Right atrium auricular region (tissue), 2 donors: ENCODE measurements at regions not wholly inside any gene's neighbourhood (a gene's known extent, or its start where the extent isn't known, plus 50 kb on each side); places are given as distances from the start of the nearest gene placed in this dataset.

ENCODE experiments used
- DNase-seq: peaks from one replicate; pipeline ENCODE4 v3.0.0-alpha.2; 2019; ENCODE audit warnings: low spot score
- H3K27ac ChIP-seq, 2 donors: fragments of 200-600 bp; sonication (generic); 1 replicate in 1 of 2; 2 replicates in 1 of 2; pipeline ENCODE4 v1.5.1; 2016 to 2019
- H3K27me3 ChIP-seq, 2 donors: fragments of 200-600 bp; sonication (generic); one replicate each; pipeline versions ENCODE4 v1.5.1 to v1.6.0; 2017 to 2019
- H3K36me3 ChIP-seq: fragments of 200-600 bp; sonication (generic); one replicate; pipeline ENCODE4 v1.5.1; 2016
- H3K4me1 ChIP-seq, 2 donors: fragments of 200-600 bp; sonication (generic); one replicate each; pipeline versions ENCODE4 v1.5.1 to v1.6.0; 2017 to 2019
- H3K4me3 ChIP-seq, 2 donors: fragments of 200-600 bp; sonication (generic); 1 replicate in 1 of 2; 2 replicates in 1 of 2; pipeline ENCODE4 v1.5.1; 2017 to 2019; ENCODE audit warnings: mild to moderate bottlenecking in 1 of 2, moderate library complexity in 1 of 2
- H3K9me3 ChIP-seq, 2 donors: fragments of 200-600 bp; sonication (generic); one replicate each; pipeline ENCODE4 v1.5.1; 2019
- TF ChIP-seq, protein P1 (sequence below), 2 donors: fragments of 200-600 bp; sonication (generic); IDR thresholded peaks; one replicate each; pipeline ENCODE4 v1.5.1; 2019; ENCODE audit warnings: antibody characterized with exemption in 2 of 2

DNA sequence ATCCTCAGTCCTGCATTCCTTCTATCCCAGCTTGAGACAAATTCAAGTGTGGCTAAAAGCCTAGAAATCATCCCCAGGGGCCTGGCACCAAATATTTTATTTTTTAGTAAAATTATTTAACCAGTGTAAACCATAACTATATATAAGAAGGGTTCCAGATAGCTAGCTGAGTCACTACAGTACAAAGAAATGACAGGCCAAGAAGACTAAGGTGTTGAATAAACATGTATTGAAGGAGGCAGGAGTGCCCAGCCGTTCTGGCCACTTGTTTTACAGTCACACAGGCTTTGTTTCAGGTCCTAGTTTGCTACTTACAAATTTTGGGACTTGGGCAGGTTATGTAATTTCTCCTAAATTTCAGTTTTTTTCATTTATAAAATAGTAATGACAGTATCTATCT is 225.9 kb upstream of the PITX2 start:
- TF ChIP-seq, protein P1, sequence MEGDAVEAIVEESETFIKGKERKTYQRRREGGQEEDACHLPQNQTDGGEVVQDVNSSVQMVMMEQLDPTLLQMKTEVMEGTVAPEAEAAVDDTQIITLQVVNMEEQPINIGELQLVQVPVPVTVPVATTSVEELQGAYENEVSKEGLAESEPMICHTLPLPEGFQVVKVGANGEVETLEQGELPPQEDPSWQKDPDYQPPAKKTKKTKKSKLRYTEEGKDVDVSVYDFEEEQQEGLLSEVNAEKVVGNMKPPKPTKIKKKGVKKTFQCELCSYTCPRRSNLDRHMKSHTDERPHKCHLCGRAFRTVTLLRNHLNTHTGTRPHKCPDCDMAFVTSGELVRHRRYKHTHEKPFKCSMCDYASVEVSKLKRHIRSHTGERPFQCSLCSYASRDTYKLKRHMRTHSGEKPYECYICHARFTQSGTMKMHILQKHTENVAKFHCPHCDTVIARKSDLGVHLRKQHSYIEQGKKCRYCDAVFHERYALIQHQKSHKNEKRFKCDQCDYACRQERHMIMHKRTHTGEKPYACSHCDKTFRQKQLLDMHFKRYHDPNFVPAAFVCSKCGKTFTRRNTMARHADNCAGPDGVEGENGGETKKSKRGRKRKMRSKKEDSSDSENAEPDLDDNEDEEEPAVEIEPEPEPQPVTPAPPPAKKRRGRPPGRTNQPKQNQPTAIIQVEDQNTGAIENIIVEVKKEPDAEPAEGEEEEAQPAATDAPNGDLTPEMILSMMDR (IDR thresholded peaks at IDR 0.05), result no peak
- no peaks in the 10 kb centered on the region for H3K27me3 ChIP-seq
- H3K36me3 ChIP-seq, result no peaks in the 10 kb centered on the region
- H3K4me1 ChIP-seq, result no peaks in the 10 kb centered on the region
- H3K9me3 ChIP-seq, result no peaks in the 10 kb centered on the region
- DNase-seq, result no peak
- no peak overlapping the region for H3K4me3 ChIP-seq
- no peak overlapping the region for H3K27ac ChIP-seq

DNA sequence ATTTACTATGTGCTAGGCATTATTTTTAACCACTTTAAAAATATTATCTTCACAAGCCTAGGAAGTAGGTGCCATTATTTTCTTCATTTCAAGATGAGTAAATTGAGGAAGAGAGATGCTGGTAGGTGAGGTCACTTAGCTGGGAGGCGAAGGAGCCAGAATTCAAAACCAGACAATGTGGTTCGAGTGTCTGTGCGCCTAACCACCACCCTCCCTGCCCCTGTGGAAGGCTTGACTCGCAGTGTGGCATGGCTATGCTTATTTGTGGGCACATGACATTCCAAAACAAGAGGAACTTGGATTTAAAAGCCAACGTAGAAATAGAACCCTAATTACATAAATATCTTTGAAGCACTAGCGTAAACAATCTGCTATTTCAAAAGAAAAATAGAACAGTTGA is 226.6 kb upstream of the PITX2 start:
- DNase-seq, result no peak
- TF ChIP-seq, protein P1 (IDR thresholded peaks at IDR 0.05), result no peak
- H3K4me1 ChIP-seq, result no peaks in the 10 kb centered on the region
- H3K36me3 ChIP-seq, result no peaks in the 10 kb centered on the region
- H3K27me3 ChIP-seq, result no peaks in the 10 kb centered on the region
- H3K9me3 ChIP-seq, result no peaks in the 10 kb centered on the region
- H3K27ac ChIP-seq, result no peak overlapping the region
- H3K4me3 ChIP-seq, result no peak overlapping the region

- TF ChIP-seq, protein P1 (IDR thresholded peaks at IDR 0.05), result no peak
- Histone ChIP-seq H3K4me3 (peak overlapping the region in 1 of 2 donors; percentile 20), H3K36me3 (no peaks in the 10 kb centered on the region), H3K9me3 (no peaks in the 10 kb centered on the region), H3K27ac (peak overlapping the region in 1 of 2 donors; percentile 12), H3K4me1 (no peaks in the 10 kb centered on the region), H3K27me3 (no peaks in the 10 kb centered on the region)
- DNase-seq, result no peak
Measured at GRCh38 chr4:110850461-110851442, 227.9 kb upstream of the PITX2 start.

DNA sequence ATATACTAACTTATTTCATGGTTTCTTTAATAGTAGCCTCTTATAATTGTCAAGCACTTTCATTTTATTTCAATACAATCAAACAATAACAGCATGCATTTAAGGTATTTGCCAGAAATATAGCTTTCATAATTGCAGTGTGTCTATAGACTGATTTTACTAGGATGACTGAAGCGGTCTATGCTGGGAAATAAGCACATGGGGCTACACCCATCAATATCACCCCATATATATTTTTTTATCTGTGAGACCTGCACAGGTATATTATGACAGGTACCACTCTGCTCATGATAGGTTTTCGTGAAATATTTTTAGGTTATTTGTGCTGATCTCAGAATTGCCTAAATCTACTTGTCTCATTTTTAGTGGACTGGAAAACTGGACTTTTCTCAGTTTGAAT is 229.1 kb upstream of the PITX2 start:
- TF ChIP-seq, protein P1 (IDR thresholded peaks at IDR 0.05), result no peak

GRCh38 chr4:110852793-110853192 is 229.9 kb upstream of the PITX2 start:
- no peak overlapping the region for H3K4me3 ChIP-seq
- no peaks in the 10 kb centered on the region for H3K27me3 ChIP-seq
- no peak for DNase-seq
- H3K9me3 ChIP-seq, result no peaks in the 10 kb centered on the region
- H3K27ac ChIP-seq, result no peak overlapping the region
- no peaks in the 10 kb centered on the region for H3K36me3 ChIP-seq
- no peaks in the 10 kb centered on the region for H3K4me1 ChIP-seq
- TF ChIP-seq, protein P1 (IDR thresholded peaks at IDR 0.05), result no peak

More for the DNA sequence above, 229.1 kb upstream of the PITX2 start:
- no peak for DNase-seq
- no peaks in the 10 kb centered on the region for H3K27me3 ChIP-seq
- no peaks in the 10 kb centered on the region for H3K36me3 ChIP-seq
- H3K4me3 ChIP-seq, result no peak overlapping the region
- H3K4me1 ChIP-seq, result no peaks in the 10 kb centered on the region
- no peaks in the 10 kb centered on the region for H3K9me3 ChIP-seq
- H3K27ac ChIP-seq, result no peak overlapping the region
